Heart right ventricle (tissue), 16 donors: ENCODE measurements at regions not wholly inside any gene's neighbourhood (a gene's known extent, or its start where the extent isn't known, plus 50 kb on each side); places are given as distances from the start of the nearest gene placed in this dataset.

Experiments
- ATAC-seq, 8 donors: fragments of 200-7000 bp; cut with Tn5 transposase; one replicate each; pipeline ENCODE4 v1.9.1; 2020; ENCODE audit warnings: mild to moderate bottlenecking in 8 of 8, moderate library complexity in 8 of 8, moderate number of reproducible peaks in 1 of 8
- DNase-seq, 2 donors: peaks; one replicate each; pipeline ENCODE4 v3.0.0-alpha.2; 2020
- H3K27ac ChIP-seq, 10 donors: fragments of 200-600 bp; sonication (generic) in 2 of 10; one replicate each; pipeline versions ENCODE4 v1.5.0 to v1.8.0; 2020 to 2022; ENCODE audit warnings: mild to moderate bottlenecking in 3 of 10
- H3K27me3 ChIP-seq, 7 donors: fragments of 200-600 bp; one replicate each; pipeline ENCODE4 v1.8.0; 2021 to 2022; ENCODE audit warnings: mild to moderate bottlenecking in 2 of 7
- H3K36me3 ChIP-seq, 9 donors: fragments of 200-600 bp; sonication (generic) in 1 of 9; one replicate each; pipeline versions ENCODE4 v1.5.0 to v1.8.0; 2020 to 2022; ENCODE audit warnings: mild to moderate bottlenecking in 2 of 9
- H3K4me1 ChIP-seq, 9 donors: fragments of 200-600 bp; sonication (generic) in 1 of 9; one replicate each; pipeline versions ENCODE4 v1.5.0 to v1.8.0; 2020 to 2022; ENCODE audit warnings: mild to moderate bottlenecking in 4 of 9
- H3K4me3 ChIP-seq, 10 donors: fragments of 200-600 bp; sonication (generic) in 2 of 10; one replicate each; pipeline versions ENCODE4 v1.5.0 to v1.8.0; 2020 to 2022; ENCODE audit warnings: mild to moderate bottlenecking in 7 of 10, moderate library complexity in 2 of 10
- H3K9me3 ChIP-seq, 11 donors: fragments of 200-600 bp in 10 of 11; sonication (generic) in 2 of 11; one replicate each; pipeline versions ENCODE4 v1.5.0 to v1.8.0; 2013 to 2022; ENCODE audit warnings: mild to moderate bottlenecking in 2 of 11, control low read depth in 1 of 11, moderate library complexity in 1 of 11
- CTCF ChIP-seq, 9 donors: fragments of 200-600 bp; sonication (generic) in 2 of 9; IDR thresholded peaks; one replicate each; pipeline versions ENCODE4 v1.5.0 to v1.8.0; 2021 to 2022; ENCODE audit warnings: antibody characterized with exemption in 9 of 9, mild to moderate bottlenecking in 5 of 9, moderate library complexity in 1 of 9
- WGBS, 2 donors: extraction: QIAGEN DNeasy Blood & Tissue Kit; methylation state at CpG; one replicate each; pipeline ENCODE4 v1.1.7; 2013; ENCODE audit warnings: inconsistent platforms in 1 of 2; 5-methylcytosine and 5-hydroxymethylcytosine counted together
- intact Hi-C, 10 donors: fragments of 100-400 bp; cut with DNase I; formaldehyde crosslinking; loops; one replicate each; pipeline versions ENCODE4 v1.11.1 to v1.14.2; 2022
- donor health status: Arrhythmogenic right ventricular cardiomyopathy.
- donor health status: ischemic (EF 13 %, LVEDD 7.1; RV severe dilation, severe dysfunction).
- donor health status: healthy with polysubstance abuse.
- donor health status: DM: no; HTN: yes; CAD: no.
- donor health status: DM: no; HTN: no; CAD: no.
- donor health status: ischemic (EF 25% LVEDD 6.9; RV normal size, moderate dysfunction).
- donor health status: ischemic (EF 25% LVEDD 5.7; RV mildly dilated, moderate dysfunction).
- donor health status: healthy.
- donor health status: DM: yes; HTN: yes; CAD: no.
- donor health status: Ischemic cardiomyopathy.
- donor health status: ischemic (EF 35%, LVEDD 5.7; RV mildly dilated, moderate dysfunction).
- donor health status: nonischemic (EF 11% LVEDD 7.7; RV severe dilation, severe dysfunction).
- donor health status: DM: yes; HTN: yes; CAD: no.
- donor health status: PGD.
- donor health status: ischemic (EF 29% LVEDD 5.4; RV normal size, mild dysfunction).
- donor health status: nonischemic (EF 23%, LVEDD 6.1; RV moderate dilation, normal function).

- Histone ChIP-seq H3K4me1 (peaks cover 0 to 4% (median 0%) of the 10 kb centered on the region in 9 donors), H3K4me3 (no peak overlapping the region), H3K27me3 (no peaks in the 10 kb centered on the region), H3K9me3 (peaks cover 0 to 43% (median 9%) of the 10 kb centered on the region in 11 donors), H3K36me3 (no peaks in the 10 kb centered on the region), H3K27ac (no peak overlapping the region)
- ATAC-seq (no peak), DNase-seq (no peak)
- intact Hi-C loops: no loop called here
- TF ChIP-seq CTCF (IDR thresholded peaks at IDR 0.05): no peak
These were observed 207.9 kb upstream of the RGPD4 start for GRCh38 chr2:107618769-107619168.

GRCh38 chr2:107621186-107622165, 205.2 kb upstream of the RGPD4 start:
- Histone ChIP-seq H3K27me3 (no peaks in the 10 kb centered on the region), H3K36me3 (no peaks in the 10 kb centered on the region), H3K9me3 (peaks cover 0 to 46% (median 9%) of the 10 kb centered on the region in 11 donors), H3K27ac (no peak overlapping the region), H3K4me3 (no peak overlapping the region), H3K4me1 (peaks cover 0 to 4% (median 0%) of the 10 kb centered on the region in 9 donors)
- intact Hi-C loops: no loop called here
- 61 to 70% methylated on average over 5 of the region's 5 CpGs for WGBS, 2 donors
- ATAC-seq (peak in 7 of 8 donors; percentile 61 to 90 (median 75)), DNase-seq (peak; percentile 30 to 55)
- TF ChIP-seq CTCF (IDR thresholded peaks at IDR 0.05): no peak

- peaks cover 0 to 44% (median 19%) of the 10 kb centered on the region in 11 donors for H3K9me3 ChIP-seq
- H3K27ac ChIP-seq: no peak overlapping the region
- intact Hi-C loops: no loop called here
- WGBS, 2 donors: 58 to 63% methylated on average over 4 of the region's 4 CpGs
- H3K4me3 ChIP-seq: no peak overlapping the region
- no peak for ATAC-seq
- no peak for TF ChIP-seq CTCF (IDR thresholded peaks at IDR 0.05)
- DNase-seq: no peak
- H3K27me3 ChIP-seq: no peaks in the 10 kb centered on the region
- no peaks in the 10 kb centered on the region for H3K36me3 ChIP-seq
- H3K4me1 ChIP-seq: peaks cover 0 to 4% (median 0%) of the 10 kb centered on the region in 9 donors
These were observed 203.9 kb upstream of the RGPD4 start for GRCh38 chr2:107622741-107623310.

GRCh38 chr2:107625982-107626381, 200.7 kb upstream of the RGPD4 start:
- no peaks in the 10 kb centered on the region for H3K27me3 ChIP-seq
- H3K27ac ChIP-seq: no peak overlapping the region
- no peak for ATAC-seq
- peaks cover 0 to 42% (median 18%) of the 10 kb centered on the region in 11 donors for H3K9me3 ChIP-seq
- no peak for DNase-seq
- no peak for TF ChIP-seq CTCF (IDR thresholded peaks at IDR 0.05)
- intact Hi-C loops: no loop called here
- H3K4me3 ChIP-seq: no peak overlapping the region
- peaks cover 0 to 4% (median 0%) of the 10 kb centered on the region in 9 donors for H3K4me1 ChIP-seq
- no peaks in the 10 kb centered on the region for H3K36me3 ChIP-seq
